CD4-positive, alpha-beta T cell (primary cell): ENCODE measurements at regions not wholly inside any gene's neighbourhood (a gene's known extent, or its start where the extent isn't known, plus 50 kb on each side); places are given as distances from the start of the nearest gene placed in this dataset.

Experiments used
- ATAC-seq: fragments of 200-7000 bp; cut with Tn5 transposase; one replicate; pipeline ENCODE4 v1.10.0; 2022; ENCODE audit warnings: mild to moderate bottlenecking; ENCODE audit not compliant: poor library complexity
- CTCF ChIA-PET: fragments of 350-600 bp; sonication (Branson Sonifier 250); formaldehyde crosslinking; loops from one replicate; lab custom pipeline; 2021; ENCODE audit warnings: antibody characterized with exemption, inconsistent platforms; lab: Charles Lee
- POLR2A ChIA-PET: fragments of 350-600 bp; sonication (Branson Sonifier 250); formaldehyde crosslinking; loops from one replicate; lab custom pipeline; 2021; ENCODE audit warnings: antibody characterized with exemption, inconsistent platforms; lab: Charles Lee
- DNase-seq, 14 experiments: peaks; one replicate each; pipeline ENCODE4 v3.0.0-alpha.2; 2013 to 2020; ENCODE audit warnings: mixed read lengths in 2 of 14
- H3K27ac ChIP-seq, 2 donors: one replicate each; pipeline versions ENCODE4 v1.5.1 to v1.7.0; 2013; ENCODE audit warnings: low read length in 2 of 2, low read depth in 1 of 2, mild to moderate bottlenecking in 1 of 2
- H3K27me3 ChIP-seq, 2 experiments: 1 replicate in 1 of 2; 2 replicates in 1 of 2; pipeline versions ENCODE4 v1.6.1 to v1.7.0; 2013; ENCODE audit warnings: low read length in 2 of 2, control low read depth in 1 of 2, mild to moderate bottlenecking in 1 of 2, moderate library complexity in 1 of 2; ENCODE audit not compliant: insufficient read depth in 2 of 2, control insufficient read depth in 1 of 2
- H3K36me3 ChIP-seq: one replicate; pipeline ENCODE4 v1.6.1; 2013; ENCODE audit warnings: low read length, control low read depth; ENCODE audit not compliant: insufficient read depth
- H3K4me1 ChIP-seq: one replicate; pipeline ENCODE4 v1.6.1; 2013; ENCODE audit warnings: low read length, control low read depth; ENCODE audit not compliant: insufficient read depth
- H3K4me3 ChIP-seq: one replicate; pipeline ENCODE4 v1.5.1; 2013; ENCODE audit warnings: mild to moderate bottlenecking, low read length, moderate library complexity
- H3K9me3 ChIP-seq, 2 experiments: 1 replicate in 1 of 2; 2 replicates in 1 of 2; pipeline versions ENCODE4 v1.6.1 to v1.7.0; 2013; ENCODE audit warnings: low read length in 2 of 2, mild to moderate bottlenecking in 2 of 2, control low read depth in 1 of 2, moderate library complexity in 1 of 2; ENCODE audit not compliant: control insufficient read depth in 1 of 2, insufficient read depth in 1 of 2
- H3K27ac Mint-ChIP-seq: one replicate; pipeline ENCODE4 v1.8.0; 2020; ENCODE audit warnings: mixed read lengths
- H3K27me3 Mint-ChIP-seq: one replicate; pipeline ENCODE4 v1.8.0; 2021; ENCODE audit warnings: mixed read lengths
- H3K36me3 Mint-ChIP-seq: one replicate; pipeline ENCODE4 v1.8.0; 2021; ENCODE audit warnings: low read depth, mixed read lengths
- H3K4me1 Mint-ChIP-seq: one replicate; pipeline ENCODE4 v1.8.0; 2021; ENCODE audit warnings: low read depth, mixed read lengths
- H3K4me3 Mint-ChIP-seq: one replicate; pipeline ENCODE4 v1.8.0; 2020; ENCODE audit warnings: mild to moderate bottlenecking, mixed read lengths
- H3K9me3 Mint-ChIP-seq: one replicate; pipeline ENCODE4 v1.8.0; 2020; ENCODE audit warnings: mixed read lengths
- intact Hi-C, 2 experiments: fragments of 100-400 bp; cut with DNase I in 1 of 2; cut with micrococcal nuclease in 1 of 2; formaldehyde crosslinking; loops; one replicate each; pipeline versions ENCODE4 v1.15.1 to v1.9.0; 2023 to 2025; cut with DNase I, micrococcal nuclease
- TF ChIP-seq, protein P1 (sequence below): fragments of 200-600 bp; IDR thresholded peaks from one replicate; pipeline ENCODE4 v1.8.0; 2022; ENCODE audit warnings: antibody characterized with exemption, mild to moderate bottlenecking

DNA sequence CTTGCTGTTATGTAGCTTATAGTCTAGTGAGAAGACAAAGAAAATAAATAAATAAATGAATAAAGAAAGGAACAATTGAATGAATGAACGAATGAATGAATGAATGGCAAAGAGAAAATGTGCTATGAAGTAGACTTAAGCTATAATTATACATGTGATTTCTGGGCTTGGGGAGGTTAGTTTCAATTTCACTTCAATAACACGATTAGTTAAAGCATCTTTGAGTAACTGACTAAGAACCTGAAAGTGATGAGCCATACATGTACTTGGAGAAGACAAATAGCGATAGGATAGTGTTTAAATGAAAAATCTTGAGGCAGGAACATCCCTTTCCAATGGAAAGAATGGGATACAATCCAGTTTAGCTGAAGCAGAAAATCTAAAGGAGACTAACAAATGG is 593.1 kb upstream of the LRRTM4 start:
- Histone ChIP-seq H3K27ac (no peak overlapping the region), H3K4me1 (no peaks in the 10 kb centered on the region), H3K4me3 (no peak overlapping the region), H3K36me3 (no peaks in the 10 kb centered on the region), H3K27me3 (no peaks in the 10 kb centered on the region), H3K9me3 (peaks cover 4 to 20% of the 10 kb centered on the region in 2 experiments)
- Mint-ChIP-seq H3K4me1 (no peaks in the 10 kb centered on the region), H3K9me3 (peaks cover 19% of the 10 kb centered on the region), H3K27me3 (no peaks in the 10 kb centered on the region), H3K27ac (no peak overlapping the region), H3K36me3 (no peaks in the 10 kb centered on the region), H3K4me3 (no peak overlapping the region)
- TF ChIP-seq, protein P1, sequence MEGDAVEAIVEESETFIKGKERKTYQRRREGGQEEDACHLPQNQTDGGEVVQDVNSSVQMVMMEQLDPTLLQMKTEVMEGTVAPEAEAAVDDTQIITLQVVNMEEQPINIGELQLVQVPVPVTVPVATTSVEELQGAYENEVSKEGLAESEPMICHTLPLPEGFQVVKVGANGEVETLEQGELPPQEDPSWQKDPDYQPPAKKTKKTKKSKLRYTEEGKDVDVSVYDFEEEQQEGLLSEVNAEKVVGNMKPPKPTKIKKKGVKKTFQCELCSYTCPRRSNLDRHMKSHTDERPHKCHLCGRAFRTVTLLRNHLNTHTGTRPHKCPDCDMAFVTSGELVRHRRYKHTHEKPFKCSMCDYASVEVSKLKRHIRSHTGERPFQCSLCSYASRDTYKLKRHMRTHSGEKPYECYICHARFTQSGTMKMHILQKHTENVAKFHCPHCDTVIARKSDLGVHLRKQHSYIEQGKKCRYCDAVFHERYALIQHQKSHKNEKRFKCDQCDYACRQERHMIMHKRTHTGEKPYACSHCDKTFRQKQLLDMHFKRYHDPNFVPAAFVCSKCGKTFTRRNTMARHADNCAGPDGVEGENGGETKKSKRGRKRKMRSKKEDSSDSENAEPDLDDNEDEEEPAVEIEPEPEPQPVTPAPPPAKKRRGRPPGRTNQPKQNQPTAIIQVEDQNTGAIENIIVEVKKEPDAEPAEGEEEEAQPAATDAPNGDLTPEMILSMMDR, result no peak
- ATAC-seq, result no peak
- no peak for DNase-seq
- intact Hi-C loops, result no loop called here
- ChIA-PET CTCF (no interaction called here), POLR2A (no interaction called here)

DNA sequence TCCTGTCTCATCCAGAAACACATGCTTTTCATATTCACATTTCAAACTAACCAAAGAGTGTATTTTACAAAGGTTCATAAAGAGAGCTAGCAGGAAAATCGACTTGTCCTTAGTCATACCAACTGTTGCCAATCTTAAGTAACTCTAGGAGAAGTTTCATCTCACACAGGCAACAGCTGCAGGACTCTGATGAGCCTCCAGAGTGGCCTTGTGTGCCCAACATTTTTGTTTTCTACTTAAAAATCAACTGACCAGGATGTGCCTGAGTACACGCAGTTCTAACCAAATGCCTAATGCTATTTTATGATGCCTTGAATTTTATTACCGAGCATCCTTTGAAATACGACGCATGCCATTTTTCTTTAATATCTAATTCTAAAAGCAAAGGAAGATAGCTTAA is 595.9 kb upstream of the LRRTM4 start:
- no peaks in the 10 kb centered on the region for H3K36me3 ChIP-seq
- Mint-ChIP-seq H3K4me3 (no peak overlapping the region), H3K27ac (no peak overlapping the region), H3K36me3 (no peaks in the 10 kb centered on the region), H3K4me1 (no peaks in the 10 kb centered on the region), H3K27me3 (no peaks in the 10 kb centered on the region), H3K9me3 (peaks cover 22% of the 10 kb centered on the region)
- H3K4me3 ChIP-seq, result no peak overlapping the region
- TF ChIP-seq, protein P1, result no peak
- ChIA-PET POLR2A (no interaction called here), CTCF (no interaction called here)
- no peaks in the 10 kb centered on the region for H3K27me3 ChIP-seq
- peaks cover 0 to 7% of the 10 kb centered on the region in 2 experiments for H3K9me3 ChIP-seq
- no peak overlapping the region for H3K27ac ChIP-seq
- no peak for DNase-seq
- intact Hi-C loops, result no loop called here
- ATAC-seq, result no peak
- H3K4me1 ChIP-seq, result no peaks in the 10 kb centered on the region

DNA sequence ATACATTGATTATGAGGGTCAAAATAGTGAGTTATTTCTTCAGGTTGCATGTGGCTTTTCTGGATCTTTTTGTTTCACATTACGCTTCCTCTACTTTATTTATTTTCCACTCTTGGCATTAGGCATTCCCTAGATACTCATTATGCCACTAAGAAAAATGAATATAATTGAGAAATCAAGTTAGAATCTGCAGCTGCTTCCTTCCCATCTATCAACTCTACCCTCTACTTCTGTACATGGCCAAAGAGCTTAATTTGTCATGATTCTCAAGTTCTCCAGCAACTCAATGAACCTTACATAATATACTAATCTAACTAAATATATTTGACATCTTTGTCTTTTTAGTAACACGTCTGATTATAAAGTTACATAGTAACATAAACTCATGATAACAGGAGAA is 598.1 kb upstream of the LRRTM4 start:
- TF ChIP-seq, protein P1, result no peak
- Histone ChIP-seq H3K9me3 (peaks cover 0 to 7% of the 10 kb centered on the region in 2 experiments), H3K4me1 (no peaks in the 10 kb centered on the region), H3K4me3 (no peak overlapping the region), H3K36me3 (no peaks in the 10 kb centered on the region), H3K27ac (no peak overlapping the region), H3K27me3 (no peaks in the 10 kb centered on the region)
- no peak for DNase-seq
- no peaks in the 10 kb centered on the region for H3K36me3 Mint-ChIP-seq
- peaks cover 16% of the 10 kb centered on the region for H3K9me3 Mint-ChIP-seq
- H3K27me3 Mint-ChIP-seq, result no peaks in the 10 kb centered on the region
- no peak overlapping the region for H3K27ac Mint-ChIP-seq
- intact Hi-C loops, result no loop called here
- H3K4me1 Mint-ChIP-seq, result no peaks in the 10 kb centered on the region
- ChIA-PET CTCF (no interaction called here), POLR2A (no interaction called here)
- no peak for ATAC-seq
- no peak overlapping the region for H3K4me3 Mint-ChIP-seq
